HCT116 (cell line): ENCODE measurements at regions not wholly inside any gene's neighbourhood (a gene's known extent, or its start where the extent isn't known, plus 50 kb on each side); places are given as distances from the start of the nearest gene placed in this dataset.

Experiments
- ATAC-seq: fragments of 200-7000 bp; cut with Tn5 transposase; 2 replicates; pipeline ENCODE4 v1.9.1; 2020; ENCODE audit warnings: mild to moderate bottlenecking, moderate library complexity
- BruUV-seq: library from RNA; stranded (reverse); fragments of 400-500 nt; replicated peaks from 2 replicates; lab custom pipeline; 2021; lab: Mats Ljungman, UMichigan
- CTCF ChIA-PET: fragments of 300-600 bp; sonication (Branson Sonifier 250); formaldehyde crosslinking; loops from one replicate; lab custom pipeline; 2021; ENCODE audit warnings: antibody characterized with exemption; lab: Charles Lee
- POLR2A ChIA-PET: fragments of 300-600, 350-600 bp; sonication (Branson Sonifier 250); formaldehyde crosslinking; loops from one replicate; lab custom pipeline; 2021; ENCODE audit warnings: antibody characterized with exemption; lab: Charles Lee
- RAD21 ChIA-PET, 2 experiments: fragments of 300-600 bp; sonication (Branson Sonifier 250); formaldehyde crosslinking; loops; one replicate each; lab custom pipeline; 2023; ENCODE audit warnings: low total read pairs in 2 of 2; ENCODE audit not compliant: uncharacterized antibody in 2 of 2, unreplicated experiment in 2 of 2, low non-redundant PET in 1 of 2; lab: Charles Lee
- DNase-seq: peaks from one replicate; pipeline ENCODE4 v3.0.0-alpha.2; 2010; ENCODE audit warnings: low read depth, low spot score
- H2AFZ ChIP-seq: fragments of 200-600 bp; shearing (Covaris generic), sonication (generic); 2 replicates; pipeline ENCODE4 v1.6.1; 2017; ENCODE audit warnings: low read depth, mixed run types, mixed read lengths, antibody characterized with exemption, low read length; ENCODE audit not compliant: poor library complexity, severe bottlenecking
- H3K27ac ChIP-seq: 2 replicates; pipeline ENCODE4 v1.5.1; 2012; ENCODE audit warnings: low read depth, low read length
- H3K27me3 ChIP-seq: fragments of 200-600 bp; sonication (generic); 2 replicates; pipeline ENCODE4 v1.6.1; 2016; ENCODE audit warnings: mixed run types, low read length, mixed read lengths; ENCODE audit not compliant: insufficient read depth
- H3K36me3 ChIP-seq, 2 experiments: fragments of 200-500 bp in 1 of 2; fragments of 200-600 bp in 1 of 2; sonication (Bioruptor generic) in 1 of 2; sonication (generic) in 1 of 2; 2 replicates each; pipeline versions ENCODE4 v1.5.1 to v1.6.1; 2014 to 2016; ENCODE audit warnings: low read length in 2 of 2, inconsistent platforms in 1 of 2, mixed read lengths in 1 of 2, mixed run types in 1 of 2; ENCODE audit not compliant: insufficient read depth in 2 of 2, control insufficient read depth in 1 of 2
- H3K4me1 ChIP-seq, 2 experiments: fragments of 200-600 bp in 1 of 2; sonication (generic) in 1 of 2; 2 replicates each; pipeline versions ENCODE4 v1.5.1 to v1.6.1; 2012 to 2017; ENCODE audit warnings: low read length in 2 of 2, inconsistent platforms in 1 of 2, mild to moderate bottlenecking in 1 of 2, mixed read lengths in 1 of 2, mixed run types in 1 of 2, moderate library complexity in 1 of 2; ENCODE audit not compliant: insufficient read depth in 2 of 2, control insufficient read depth in 1 of 2
- H3K4me2 ChIP-seq: fragments of 200-600 bp; sonication (generic); 2 replicates; pipeline ENCODE4 v1.6.1; 2017; ENCODE audit warnings: mixed run types, low read length, mixed read lengths
- H3K4me3 ChIP-seq, 2 experiments: fragments of 200-600 bp in 1 of 2; sonication (generic) in 1 of 2; replicated peaks in 1 of 2; 2 replicates each; pipeline ENCODE4 v1.5.1; 2011 to 2016; ENCODE audit warnings: low read length in 2 of 2, control low read depth in 1 of 2, low read depth in 1 of 2, mild to moderate bottlenecking in 1 of 2, mixed read lengths in 1 of 2, mixed run types in 1 of 2
- H3K79me2 ChIP-seq: fragments of 200-600 bp; sonication (generic); 2 replicates; pipeline ENCODE4 v1.6.1; 2017; ENCODE audit warnings: mild to moderate bottlenecking, mixed run types, low read length, moderate library complexity, mixed read lengths; ENCODE audit not compliant: insufficient read depth
- H3K9ac ChIP-seq: fragments of 200-600 bp; sonication (generic); 2 replicates; pipeline ENCODE4 v1.6.1; 2016; ENCODE audit warnings: low read length, mixed read lengths
- H3K9me2 ChIP-seq: fragments of 200-600 bp; sonication (generic), shearing (Covaris generic); 2 replicates; pipeline ENCODE4 v1.6.1; 2017; ENCODE audit warnings: mixed run types, mild to moderate bottlenecking, moderate library complexity; ENCODE audit not compliant: insufficient read depth
- H3K9me3 ChIP-seq, 2 experiments: fragments of 200-500 bp in 1 of 2; fragments of 200-600 bp in 1 of 2; sonication (Bioruptor generic) in 1 of 2; sonication (generic) in 1 of 2; 2 replicates each; pipeline ENCODE4 v1.6.1; 2014 to 2017; ENCODE audit warnings: low read length in 2 of 2, mixed read lengths in 2 of 2, inconsistent platforms in 1 of 2, low read depth in 1 of 2, mild to moderate bottlenecking in 1 of 2, mixed run types in 1 of 2, moderate library complexity in 1 of 2; ENCODE audit not compliant: control insufficient read depth in 1 of 2, insufficient read depth in 1 of 2
- H4K20me1 ChIP-seq: fragments of 200-600 bp; sonication (generic), shearing (Covaris generic); 2 replicates; pipeline ENCODE4 v1.6.1; 2017; ENCODE audit warnings: mixed run types, mild to moderate bottlenecking, moderate library complexity; ENCODE audit not compliant: insufficient read depth
- CEBPB ChIP-seq: IDR thresholded peaks from 2 replicates; pipeline ENCODE4 v1.6.1; 2012; ENCODE audit warnings: low read depth
- ELF1 ChIP-seq: IDR thresholded peaks from 2 replicates; pipeline ENCODE4 v1.6.1; 2012; ENCODE audit warnings: low read depth, borderline replicate concordance
- EZH2 ChIP-seq: fragments of 200-600 bp; sonication (generic); IDR thresholded peaks from 2 replicates; pipeline ENCODE4 v1.6.1; 2017; ENCODE audit warnings: antibody characterized with exemption, mixed run types
- JUND ChIP-seq: IDR thresholded peaks from 2 replicates; pipeline ENCODE4 v1.6.1; 2012
- POLR2A ChIP-seq: IDR thresholded peaks from 2 replicates; pipeline ENCODE4 v1.7.0; 2011; ENCODE audit warnings: borderline replicate concordance; ENCODE audit not compliant: insufficient read depth, insufficient read length; ENCODE audit errors: extremely low read depth
- POLR2AphosphoS5 ChIP-seq: IDR thresholded peaks from 2 replicates; pipeline ENCODE4 v1.6.1; 2011; ENCODE audit warnings: mild to moderate bottlenecking, low read depth, low read length, moderate library complexity
- SRF ChIP-seq: IDR thresholded peaks from 2 replicates; pipeline ENCODE4 v1.6.1; 2012; ENCODE audit warnings: low read depth
- TCF7L2 ChIP-seq: IDR thresholded peaks from 2 replicates; pipeline ENCODE4 v1.7.0; 2011; ENCODE audit warnings: borderline replicate concordance, inconsistent platforms; ENCODE audit not compliant: insufficient read depth, insufficient read length; ENCODE audit errors: extremely low read depth
- ZNF274 ChIP-seq: fragments of 200-500 bp; sonication (Bioruptor generic); IDR thresholded peaks from 2 replicates; pipeline ENCODE4 v1.6.1; 2014; ENCODE audit warnings: mild to moderate bottlenecking, low read depth, low read length, inconsistent platforms
- intact Hi-C: fragments of 100-400 bp; cut with micrococcal nuclease; formaldehyde crosslinking; loops from 2 replicates; pipeline ENCODE4 v1.10.0; 2022
- TF ChIP-seq, protein P1 (sequence below), 3 experiments: fragments of 200-600 bp in 1 of 3; sonication (generic) in 1 of 3; IDR thresholded peaks in 2 of 3; conservative IDR thresholded peaks in 1 of 3; 2 replicates each; pipeline ENCODE4 v1.5.1; 2012 to 2017; ENCODE audit warnings: low read depth in 2 of 3, low read length in 2 of 3, antibody characterized with exemption in 1 of 3, borderline replicate concordance in 1 of 3, control low read depth in 1 of 3, mild to moderate bottlenecking in 1 of 3, mixed read lengths in 1 of 3, mixed run types in 1 of 3, moderate library complexity in 1 of 3; ENCODE audit not compliant: insufficient read depth in 1 of 3
- TF ChIP-seq, protein P2 (sequence below): IDR thresholded peaks from 2 replicates; pipeline ENCODE4 v1.6.1; 2012

GRCh38 chr5:89036166-89036565 lies 153.2 kb upstream of the MEF2C start:
- H2AFZ ChIP-seq, result no peak overlapping the region
- no peaks in the 10 kb centered on the region for H3K9me3 ChIP-seq
- TF ChIP-seq TCF7L2, result no peak
- no peak for TF ChIP-seq POLR2AphosphoS5
- TF ChIP-seq JUND, result no peak
- no peak for TF ChIP-seq CEBPB
- TF ChIP-seq, protein P1, sequence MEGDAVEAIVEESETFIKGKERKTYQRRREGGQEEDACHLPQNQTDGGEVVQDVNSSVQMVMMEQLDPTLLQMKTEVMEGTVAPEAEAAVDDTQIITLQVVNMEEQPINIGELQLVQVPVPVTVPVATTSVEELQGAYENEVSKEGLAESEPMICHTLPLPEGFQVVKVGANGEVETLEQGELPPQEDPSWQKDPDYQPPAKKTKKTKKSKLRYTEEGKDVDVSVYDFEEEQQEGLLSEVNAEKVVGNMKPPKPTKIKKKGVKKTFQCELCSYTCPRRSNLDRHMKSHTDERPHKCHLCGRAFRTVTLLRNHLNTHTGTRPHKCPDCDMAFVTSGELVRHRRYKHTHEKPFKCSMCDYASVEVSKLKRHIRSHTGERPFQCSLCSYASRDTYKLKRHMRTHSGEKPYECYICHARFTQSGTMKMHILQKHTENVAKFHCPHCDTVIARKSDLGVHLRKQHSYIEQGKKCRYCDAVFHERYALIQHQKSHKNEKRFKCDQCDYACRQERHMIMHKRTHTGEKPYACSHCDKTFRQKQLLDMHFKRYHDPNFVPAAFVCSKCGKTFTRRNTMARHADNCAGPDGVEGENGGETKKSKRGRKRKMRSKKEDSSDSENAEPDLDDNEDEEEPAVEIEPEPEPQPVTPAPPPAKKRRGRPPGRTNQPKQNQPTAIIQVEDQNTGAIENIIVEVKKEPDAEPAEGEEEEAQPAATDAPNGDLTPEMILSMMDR (IDR thresholded peaks at IDR 0.05 in 2 of 3, conservative IDR thresholded peaks at IDR 0.05 in 1 of 3; ENCODE audit: borderline replicate concordance in 1 of 3, insufficient read depth in 1 of 3, low read depth in 2 of 3, low read length in 2 of 3), result no peak
- TF ChIP-seq ELF1, result no peak
- TF ChIP-seq, protein P2, sequence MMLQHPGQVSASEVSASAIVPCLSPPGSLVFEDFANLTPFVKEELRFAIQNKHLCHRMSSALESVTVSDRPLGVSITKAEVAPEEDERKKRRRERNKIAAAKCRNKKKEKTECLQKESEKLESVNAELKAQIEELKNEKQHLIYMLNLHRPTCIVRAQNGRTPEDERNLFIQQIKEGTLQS, result no peak
- no peak for TF ChIP-seq ZNF274
- TF ChIP-seq SRF, result no peak
- no peak for TF ChIP-seq EZH2
- TF ChIP-seq POLR2A, result no peak
- no peaks in the 10 kb centered on the region for H3K9me2 ChIP-seq
- ChIA-PET POLR2A (no interaction called here), RAD21 (no interaction called here), CTCF (no interaction called here)
- DNase-seq (no peak), ATAC-seq (no peak)
- no peak overlapping the region for H3K9ac ChIP-seq
- H3K4me2 ChIP-seq, result no peak overlapping the region
- no peaks in the 10 kb centered on the region for H3K79me2 ChIP-seq
- H3K36me3 ChIP-seq, result no peaks in the 10 kb centered on the region
- no peaks in the 10 kb centered on the region for H3K27me3 ChIP-seq
- no peak overlapping the region for H3K27ac ChIP-seq
- intact Hi-C loops, result no loop called here
- H3K4me1 ChIP-seq, result no peaks in the 10 kb centered on the region
- H4K20me1 ChIP-seq, result no peaks in the 10 kb centered on the region
- BruUV-seq, result no TSS peak
- no peak overlapping the region for H3K4me3 ChIP-seq
